ENCODE measurements at regions not wholly inside any gene's neighbourhood (a gene's known extent, or its start where the extent isn't known, plus 50 kb on each side); places are given as distances from the start of the nearest gene placed in this dataset.

GRCh38 chr3:193847402-193847801 is 254.4 kb downstream of the OPA1 start:
- no peak for DNase-seq (ENCODE audit: low read depth, low spot score)

- no peak for DNase-seq (ENCODE audit: low read depth, low spot score)
Observed at GRCh38 chr3:193848547-193848946, 255.5 kb downstream of the OPA1 start.

GRCh38 chr3:193850084-193850619 is 257.1 kb downstream of the OPA1 start:
- DNase-seq (ENCODE audit: low read depth, low spot score) = no peak

- DNase-seq (ENCODE audit: low read depth, low spot score) = no peak
Observed at GRCh38 chr3:193851428-193851847, 258.4 kb downstream of the OPA1 start.

GRCh38 chr3:193851941-193852674 is 259.1 kb downstream of the OPA1 start:
- no peak for DNase-seq (ENCODE audit: low read depth, low spot score)

GRCh38 chr3:193852901-193853300 is 259.9 kb downstream of the OPA1 start:
- no peak for DNase-seq (ENCODE audit: low read depth, low spot score)

GRCh38 chr3:193853511-193854219 is 260.7 kb downstream of the OPA1 start:
- DNase-seq (ENCODE audit: low read depth, low spot score) = no peak

- DNase-seq (ENCODE audit: low read depth, low spot score) = no peak
Observed at GRCh38 chr3:193857996-193858395, 265.0 kb downstream of the OPA1 start.

GRCh38 chr3:193859195-193859594 is 266.2 kb downstream of the OPA1 start:
- DNase-seq (ENCODE audit: low read depth, low spot score) = no peak

- DNase-seq (ENCODE audit: low read depth, low spot score) = no peak
Observed at GRCh38 chr3:193861012-193861411, 268.0 kb downstream of the OPA1 start.

GRCh38 chr3:193862843-193863242 is 269.8 kb downstream of the OPA1 start:
- DNase-seq (ENCODE audit: low read depth, low spot score) = no peak

GRCh38 chr3:193863657-193864357 is 270.8 kb downstream of the OPA1 start:
- no peak for DNase-seq (ENCODE audit: low read depth, low spot score)

GRCh38 chr3:193865339-193865738 is 270.6 kb upstream of the HES1 start:
- DNase-seq (ENCODE audit: low read depth, low spot score) = no peak

- no peak for DNase-seq (ENCODE audit: low read depth, low spot score)
Observed at GRCh38 chr3:193865896-193866480, 270.0 kb upstream of the HES1 start.

GRCh38 chr3:193868590-193868989 is 267.4 kb upstream of the HES1 start:
- DNase-seq (ENCODE audit: low read depth, low spot score) = no peak

GRCh38 chr3:193869221-193870201 is 266.4 kb upstream of the HES1 start:
- no peak for DNase-seq (ENCODE audit: low read depth, low spot score)

- no peak for DNase-seq (ENCODE audit: low read depth, low spot score)
Observed at GRCh38 chr3:193870376-193871219, 265.4 kb upstream of the HES1 start.

- no peak for DNase-seq (ENCODE audit: low read depth, low spot score)
Observed at GRCh38 chr3:193871220-193871485, 264.8 kb upstream of the HES1 start.

GRCh38 chr3:193872265-193872753 is 263.6 kb upstream of the HES1 start:
- DNase-seq (ENCODE audit: low read depth, low spot score) = no peak

Measured in pulmonary artery endothelial cell (primary cell).